ENCODE measurements at regions not wholly inside any gene's neighbourhood (a gene's known extent, or its start where the extent isn't known, plus 50 kb on each side); places are given as distances from the start of the nearest gene placed in this dataset.

DNA sequence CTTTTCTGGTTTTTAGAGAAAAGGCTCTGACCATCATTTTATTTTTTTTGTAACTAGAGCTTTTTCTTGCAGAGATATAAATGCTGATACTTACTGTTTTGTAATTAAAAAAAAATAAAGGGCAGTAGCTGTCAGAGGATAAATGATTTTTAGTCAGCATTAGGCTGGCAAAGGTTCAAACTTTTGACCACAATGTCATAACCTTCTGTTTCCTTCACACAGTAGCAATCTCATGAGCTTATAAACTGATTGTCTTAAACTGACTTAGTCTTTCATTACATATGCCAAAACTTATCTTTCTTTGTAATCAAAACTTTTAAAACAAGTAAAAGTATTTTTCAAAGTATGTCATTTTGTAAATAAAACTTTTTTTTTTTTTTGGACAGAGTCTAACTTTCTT lies 841.9 kb downstream of the OTOL1 start:
- peaks cover 8% of the 10 kb centered on the region for H3K9me3 Mint-ChIP-seq
- TF ChIP-seq, protein P1, sequence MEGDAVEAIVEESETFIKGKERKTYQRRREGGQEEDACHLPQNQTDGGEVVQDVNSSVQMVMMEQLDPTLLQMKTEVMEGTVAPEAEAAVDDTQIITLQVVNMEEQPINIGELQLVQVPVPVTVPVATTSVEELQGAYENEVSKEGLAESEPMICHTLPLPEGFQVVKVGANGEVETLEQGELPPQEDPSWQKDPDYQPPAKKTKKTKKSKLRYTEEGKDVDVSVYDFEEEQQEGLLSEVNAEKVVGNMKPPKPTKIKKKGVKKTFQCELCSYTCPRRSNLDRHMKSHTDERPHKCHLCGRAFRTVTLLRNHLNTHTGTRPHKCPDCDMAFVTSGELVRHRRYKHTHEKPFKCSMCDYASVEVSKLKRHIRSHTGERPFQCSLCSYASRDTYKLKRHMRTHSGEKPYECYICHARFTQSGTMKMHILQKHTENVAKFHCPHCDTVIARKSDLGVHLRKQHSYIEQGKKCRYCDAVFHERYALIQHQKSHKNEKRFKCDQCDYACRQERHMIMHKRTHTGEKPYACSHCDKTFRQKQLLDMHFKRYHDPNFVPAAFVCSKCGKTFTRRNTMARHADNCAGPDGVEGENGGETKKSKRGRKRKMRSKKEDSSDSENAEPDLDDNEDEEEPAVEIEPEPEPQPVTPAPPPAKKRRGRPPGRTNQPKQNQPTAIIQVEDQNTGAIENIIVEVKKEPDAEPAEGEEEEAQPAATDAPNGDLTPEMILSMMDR (IDR thresholded peaks at IDR 0.05; ENCODE audit: unreplicated experiment in 3 of 3) = no peak
- peak overlapping the region in 2 of 3 experiments; percentile 36 to 71 for H3K27ac Mint-ChIP-seq
- no peaks in the 10 kb centered on the region for H3K4me1 Mint-ChIP-seq
- no peaks in the 10 kb centered on the region for H3K27me3 Mint-ChIP-seq (ENCODE audit: low read depth)
- no peak overlapping the region for H3K4me3 Mint-ChIP-seq
- H3K36me3 Mint-ChIP-seq (ENCODE audit: low read depth) = peaks cover 5% of the 10 kb centered on the region

DNA sequence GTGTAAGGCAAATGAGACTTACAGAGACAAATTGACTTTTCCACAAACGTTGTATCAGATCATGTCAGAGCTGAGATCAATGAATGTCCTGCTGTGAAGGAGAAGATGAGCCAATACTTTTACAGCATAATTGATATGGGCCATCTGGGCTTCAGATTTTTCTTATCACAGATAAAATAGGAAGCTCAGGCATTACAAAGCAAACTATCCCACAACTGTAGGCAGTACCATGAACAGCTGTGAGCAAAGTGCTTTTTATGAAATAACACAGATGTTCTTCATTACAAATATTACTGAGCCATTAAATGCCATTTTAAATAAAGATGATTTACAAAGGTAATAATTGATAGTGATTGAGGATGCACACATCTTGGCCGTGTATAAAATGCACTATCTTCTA lies 852.3 kb downstream of the OTOL1 start:
- TF ChIP-seq, protein P1 (IDR thresholded peaks at IDR 0.05; ENCODE audit: unreplicated experiment in 3 of 3) = no peak
- H3K9me3 Mint-ChIP-seq = no peaks in the 10 kb centered on the region
- H3K27me3 Mint-ChIP-seq (ENCODE audit: low read depth) = no peaks in the 10 kb centered on the region
- H3K27ac Mint-ChIP-seq = peak overlapping the region; percentile 70 to 86 (median 74)
- no peaks in the 10 kb centered on the region for H3K36me3 Mint-ChIP-seq (ENCODE audit: low read depth)
- peaks cover 24% of the 10 kb centered on the region for H3K4me1 Mint-ChIP-seq
- no peak overlapping the region for H3K4me3 Mint-ChIP-seq

DNA sequence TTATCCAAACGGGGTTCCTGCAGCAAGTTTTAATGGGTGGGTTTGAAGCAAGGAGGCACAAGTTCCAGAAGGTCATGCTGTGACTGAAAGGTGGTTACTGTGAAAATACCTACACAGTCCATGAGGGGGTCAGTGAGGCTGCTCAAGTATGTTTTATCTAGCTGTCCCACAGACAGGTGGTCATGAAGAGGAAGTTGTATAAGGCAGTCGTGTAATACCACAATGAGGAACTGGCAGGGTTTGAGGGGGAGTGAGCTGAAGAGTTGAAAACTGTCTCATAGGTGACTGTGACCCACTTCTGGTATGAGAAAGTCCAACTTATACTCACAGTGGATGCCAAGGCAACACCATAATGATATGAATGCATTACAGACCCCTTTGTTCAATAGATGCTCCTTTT lies 856.8 kb downstream of the OTOL1 start:
- H3K27ac Mint-ChIP-seq = peak overlapping the region in 2 of 3 experiments; percentile 13 to 65
- H3K27me3 Mint-ChIP-seq (ENCODE audit: low read depth) = no peaks in the 10 kb centered on the region
- peaks cover 25% of the 10 kb centered on the region for H3K4me1 Mint-ChIP-seq
- TF ChIP-seq, protein P1 (IDR thresholded peaks at IDR 0.05; ENCODE audit: unreplicated experiment in 3 of 3) = no peak
- H3K9me3 Mint-ChIP-seq = no peaks in the 10 kb centered on the region
- no peak overlapping the region for H3K4me3 Mint-ChIP-seq
- H3K36me3 Mint-ChIP-seq (ENCODE audit: low read depth) = no peaks in the 10 kb centered on the region

DNA sequence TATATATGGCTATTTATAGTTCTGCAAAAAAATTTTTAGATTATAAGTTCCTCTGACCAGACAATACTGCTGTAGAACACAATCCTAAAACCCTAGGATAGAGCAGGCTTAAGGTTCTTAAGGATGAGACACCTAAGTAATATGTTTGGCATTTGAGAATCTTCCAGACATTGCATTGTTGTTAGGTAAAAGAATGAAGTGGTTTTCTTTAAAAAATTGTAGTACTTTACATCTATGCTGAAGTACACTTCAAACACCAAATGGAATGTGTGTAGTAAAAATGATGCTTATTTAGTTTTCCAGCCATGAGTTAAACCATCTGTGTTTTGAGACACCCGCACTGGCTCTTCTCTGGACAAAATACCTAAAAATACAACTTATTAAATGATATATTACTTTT lies 857.7 kb downstream of the OTOL1 start:
- no peaks in the 10 kb centered on the region for H3K36me3 Mint-ChIP-seq (ENCODE audit: low read depth)
- no peaks in the 10 kb centered on the region for H3K9me3 Mint-ChIP-seq
- H3K4me1 Mint-ChIP-seq = peaks cover 17% of the 10 kb centered on the region
- no peak overlapping the region for H3K4me3 Mint-ChIP-seq
- no peaks in the 10 kb centered on the region for H3K27me3 Mint-ChIP-seq (ENCODE audit: low read depth)
- TF ChIP-seq, protein P1 (IDR thresholded peaks at IDR 0.05; ENCODE audit: unreplicated experiment in 3 of 3) = no peak
- H3K27ac Mint-ChIP-seq = peak overlapping the region; percentile 16 to 91 (median 76)

DNA sequence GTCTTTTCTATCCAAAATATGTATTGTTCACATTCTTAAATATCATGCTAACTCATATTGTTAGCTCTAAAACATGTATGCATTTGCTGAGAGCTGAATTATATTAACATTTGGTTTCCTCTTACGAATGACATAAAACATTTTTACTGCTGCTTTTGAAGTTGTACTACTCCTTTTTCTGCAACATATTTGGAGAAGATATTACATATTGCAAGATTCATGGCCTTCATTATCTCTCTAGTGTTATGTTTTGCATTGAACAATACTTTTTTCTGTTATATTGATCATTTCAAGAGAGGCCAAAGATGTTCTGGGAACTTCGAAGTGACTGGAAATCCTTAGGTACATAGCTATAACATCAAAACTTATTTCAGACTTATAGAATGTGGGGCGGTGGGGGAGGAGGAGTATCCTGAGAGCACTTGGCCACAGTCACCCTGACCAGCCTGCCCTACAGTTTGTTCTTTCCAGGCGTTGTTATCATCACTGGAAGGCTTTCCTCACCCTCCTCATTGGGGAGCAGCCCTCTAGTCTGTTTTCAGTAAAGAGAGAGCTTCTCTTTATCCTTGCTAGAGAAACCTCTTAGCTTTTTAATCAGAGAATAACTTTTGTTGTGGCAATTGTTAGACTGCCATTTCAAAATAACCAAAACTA lies 868.6 kb downstream of the OTOL1 start:
- TF ChIP-seq, protein P1 (IDR thresholded peaks at IDR 0.05; ENCODE audit: unreplicated experiment in 3 of 3) = no peak
- Mint-ChIP-seq H3K27me3 (ENCODE audit: low read depth) (no peaks in the 10 kb centered on the region), H3K36me3 (ENCODE audit: low read depth) (no peaks in the 10 kb centered on the region), H3K4me3 (peak overlapping the region in 2 of 3 experiments; percentile 25 to 44), H3K9me3 (no peaks in the 10 kb centered on the region), H3K4me1 (peaks cover 52% of the 10 kb centered on the region), H3K27ac (peak overlapping the region; percentile 93 to 95 (median 94))

DNA sequence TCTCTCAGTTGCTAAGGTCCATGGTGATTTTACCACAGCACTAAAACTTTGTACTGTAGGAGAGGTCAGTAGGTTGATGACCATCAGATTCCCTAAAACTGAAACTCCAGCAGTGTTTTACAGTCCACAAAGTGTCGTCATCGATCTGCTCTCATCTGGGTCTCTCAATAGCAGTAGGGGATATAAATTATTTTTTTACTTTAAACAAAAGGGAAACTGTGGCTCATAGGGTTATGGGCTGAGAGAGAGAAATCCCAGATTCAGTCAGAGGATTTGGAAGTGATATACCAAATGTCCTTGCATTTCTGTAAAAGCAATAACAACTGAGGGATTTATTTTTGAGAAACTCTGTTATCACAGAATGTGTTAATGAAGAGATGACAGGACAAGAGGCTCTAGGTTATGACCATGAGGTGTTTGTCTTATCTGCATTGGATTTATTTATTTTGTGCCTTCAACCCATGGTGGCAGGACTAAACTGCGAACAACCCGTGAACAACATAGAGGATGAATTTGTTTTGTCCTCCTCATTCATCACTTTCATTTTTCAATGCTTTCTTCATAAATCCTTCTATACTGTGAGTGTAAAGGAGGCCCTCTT lies 869.7 kb downstream of the OTOL1 start:
- H3K4me1 Mint-ChIP-seq = peaks cover 60% of the 10 kb centered on the region
- no peaks in the 10 kb centered on the region for H3K36me3 Mint-ChIP-seq (ENCODE audit: low read depth)
- TF ChIP-seq, protein P1 (IDR thresholded peaks at IDR 0.05; ENCODE audit: unreplicated experiment in 3 of 3) = no peak
- no peaks in the 10 kb centered on the region for H3K9me3 Mint-ChIP-seq
- peak overlapping the region; percentile 93 to 95 (median 94) for H3K27ac Mint-ChIP-seq
- no peaks in the 10 kb centered on the region for H3K27me3 Mint-ChIP-seq (ENCODE audit: low read depth)
- peak overlapping the region in 1 of 3 experiments; percentile 37 for H3K4me3 Mint-ChIP-seq

Data from nephron (organoid).